HepG2 (cell line): ENCODE measurements at regions not wholly inside any gene's neighbourhood (a gene's known extent, or its start where the extent isn't known, plus 50 kb on each side); places are given as distances from the start of the nearest gene placed in this dataset.

Experiments
- ETV5 ChIP-seq: IDR thresholded peaks from 2 replicates; pipeline ENCODE4 v1.6.1; 2018; ENCODE audit warnings: missing biosample characterization, missing genetic modification reagents, inconsistent platforms, borderline replicate concordance
- IKZF5 ChIP-seq: IDR thresholded peaks from 2 replicates; pipeline ENCODE4 v1.6.1; 2018; ENCODE audit warnings: missing genetic modification reagents, mild to moderate bottlenecking, missing compliant biosample characterization
- MBNL3 ChIP-seq: fragments of 250-450 bp; sonication (Bioruptor Pico); conservative IDR thresholded peaks from 2 replicates; pipeline ENCODE4 v1.8.0; 2022; ENCODE audit warnings: mild to moderate bottlenecking, inconsistent platforms
- MYC ChIP-seq: sonication (generic); formaldehyde crosslinking; IDR thresholded peaks from 2 replicates; pipeline ENCODE4 v1.9.0; 2021; ENCODE audit warnings: missing genetic modification reagents, borderline replicate concordance
- NFAT5 ChIP-seq: sonication (generic); formaldehyde crosslinking; IDR thresholded peaks from 2 replicates; pipeline ENCODE4 v1.4.0; 2020; ENCODE audit warnings: missing genetic modification reagents
- ZC3H4 ChIP-seq: sonication (generic); formaldehyde crosslinking; IDR thresholded peaks from 2 replicates; pipeline ENCODE4 v1.4.0; 2020; ENCODE audit warnings: missing genetic modification reagents, borderline replicate concordance
- ZNF318 ChIP-seq: sonication (generic); formaldehyde crosslinking; IDR thresholded peaks from 2 replicates; pipeline ENCODE4 v1.4.0; 2020; ENCODE audit warnings: mild to moderate bottlenecking, missing genetic modification reagents
- ZNF616 ChIP-seq: sonication (generic); formaldehyde crosslinking; IDR thresholded peaks from 2 replicates; pipeline ENCODE4 v1.5.0; 2020; ENCODE audit warnings: low read depth, mild to moderate bottlenecking, missing genetic modification reagents

DNA sequence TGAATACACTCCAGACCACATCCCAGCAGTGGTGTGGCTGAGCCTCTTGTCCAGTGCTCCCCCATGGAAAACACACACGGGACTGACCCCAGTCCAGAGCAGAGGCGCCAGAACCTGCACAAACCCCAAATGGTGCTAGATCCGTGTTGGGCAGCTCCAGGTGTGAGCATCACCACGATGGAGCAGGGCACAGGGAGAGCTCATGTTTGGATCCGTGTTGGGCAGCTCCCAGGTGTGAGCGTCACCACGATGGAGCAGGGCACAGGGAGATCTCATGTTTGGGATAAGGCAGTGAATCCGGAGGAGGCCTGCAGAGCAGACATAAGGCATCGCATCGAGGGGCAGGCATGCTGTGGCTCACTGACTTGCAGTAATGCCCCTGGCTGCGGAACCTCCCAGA, 460.0 kb upstream of the MYT1L start (continued):
- TF ChIP-seq ZNF318 (CRISPR knock-in tag), result no peak
- TF ChIP-seq ETV5 (CRISPR knock-in tag), result no peak
- no peak for TF ChIP-seq IKZF5 (CRISPR knock-in tag)
- TF ChIP-seq MBNL3 (CRISPR knock-in tag), result no peak
- no peak for TF ChIP-seq ZNF616 (CRISPR knock-in tag)
- TF ChIP-seq ZC3H4 (CRISPR knock-in tag), result no peak
- TF ChIP-seq NFAT5 (CRISPR knock-in tag), result no peak
- TF ChIP-seq MYC (CRISPR knock-in tag), result no peak
